HepG2 (cell line): ENCODE measurements at regions not wholly inside any gene's neighbourhood (a gene's known extent, or its start where the extent isn't known, plus 50 kb on each side); places are given as distances from the start of the nearest gene placed in this dataset.

Experiments
- FOXK1 ChIP-seq: sonication (generic); formaldehyde crosslinking; IDR thresholded peaks from 2 replicates; pipeline ENCODE4 v1.4.0; 2020; ENCODE audit warnings: low read depth, missing genetic modification reagents, borderline replicate concordance
- IRF2 ChIP-seq: IDR thresholded peaks from 2 replicates; pipeline ENCODE4 v1.6.1; 2018; ENCODE audit warnings: missing genetic modification reagents, missing compliant biosample characterization
- KDM1A ChIP-seq: IDR thresholded peaks from 2 replicates; pipeline ENCODE4 v1.6.1; 2016; ENCODE audit warnings: missing compliant biosample characterization
- PLRG1 ChIP-seq: fragments of 450-650 bp; conservative IDR thresholded peaks from 2 replicates; pipeline ENCODE4 v1.6.1; 2016
- ZNF274 ChIP-seq: sonication (generic); formaldehyde crosslinking; IDR thresholded peaks from 2 replicates; pipeline ENCODE4 v1.5.1; 2020; ENCODE audit warnings: mild to moderate bottlenecking, missing genetic modification reagents
- ZNF562 ChIP-seq: sonication (generic); formaldehyde crosslinking; IDR thresholded peaks from 2 replicates; pipeline ENCODE4 v1.8.0; 2022; ENCODE audit warnings: missing genetic modification reagents, borderline replicate concordance
- ZNF607 ChIP-seq: sonication (generic); formaldehyde crosslinking; IDR thresholded peaks from 2 replicates; pipeline ENCODE4 v1.5.1; 2020; ENCODE audit warnings: missing genetic modification reagents, mild to moderate bottlenecking, borderline replicate concordance
- ZNF746 ChIP-seq: sonication (generic); formaldehyde crosslinking; IDR thresholded peaks from 2 replicates; pipeline ENCODE4 v1.8.0; 2022; ENCODE audit warnings: mild to moderate bottlenecking, missing genetic modification reagents
- ZNF83 ChIP-seq: sonication (generic); formaldehyde crosslinking; IDR thresholded peaks from 2 replicates; pipeline ENCODE4 v1.4.0; 2020; ENCODE audit warnings: missing genetic modification reagents, mild to moderate bottlenecking, borderline replicate concordance
- TF ChIP-seq, protein P1 (sequence below), 2 experiments: sonication (generic) in 1 of 2; formaldehyde crosslinking in 1 of 2; IDR thresholded peaks; 2 replicates each; pipeline versions ENCODE4 v1.4.0 to v1.6.1; 2016 to 2020; ENCODE audit warnings: borderline replicate concordance in 1 of 2, low read depth in 1 of 2, mild to moderate bottlenecking in 1 of 2, missing genetic modification reagents in 1 of 2
- TF ChIP-seq, protein P2 (sequence below), 2 experiments: fragments of 450-650 bp in 1 of 2; sonication (generic) in 1 of 2; formaldehyde crosslinking; IDR thresholded peaks; 2 replicates each; pipeline versions ENCODE4 v1.5.0 to v1.8.0; 2020 to 2022; ENCODE audit warnings: mild to moderate bottlenecking in 1 of 2, missing genetic modification reagents in 1 of 2
- TF ChIP-seq, protein P3 (sequence below): sonication (generic); formaldehyde crosslinking; IDR thresholded peaks from 2 replicates; pipeline ENCODE4 v1.4.0; 2020; ENCODE audit warnings: missing genetic modification reagents
- TF ChIP-seq, protein P4 (sequence below): sonication (generic); formaldehyde crosslinking; IDR thresholded peaks from 2 replicates; pipeline ENCODE4 v1.5.0; 2020; ENCODE audit warnings: mild to moderate bottlenecking, missing genetic modification reagents, borderline replicate concordance

DNA sequence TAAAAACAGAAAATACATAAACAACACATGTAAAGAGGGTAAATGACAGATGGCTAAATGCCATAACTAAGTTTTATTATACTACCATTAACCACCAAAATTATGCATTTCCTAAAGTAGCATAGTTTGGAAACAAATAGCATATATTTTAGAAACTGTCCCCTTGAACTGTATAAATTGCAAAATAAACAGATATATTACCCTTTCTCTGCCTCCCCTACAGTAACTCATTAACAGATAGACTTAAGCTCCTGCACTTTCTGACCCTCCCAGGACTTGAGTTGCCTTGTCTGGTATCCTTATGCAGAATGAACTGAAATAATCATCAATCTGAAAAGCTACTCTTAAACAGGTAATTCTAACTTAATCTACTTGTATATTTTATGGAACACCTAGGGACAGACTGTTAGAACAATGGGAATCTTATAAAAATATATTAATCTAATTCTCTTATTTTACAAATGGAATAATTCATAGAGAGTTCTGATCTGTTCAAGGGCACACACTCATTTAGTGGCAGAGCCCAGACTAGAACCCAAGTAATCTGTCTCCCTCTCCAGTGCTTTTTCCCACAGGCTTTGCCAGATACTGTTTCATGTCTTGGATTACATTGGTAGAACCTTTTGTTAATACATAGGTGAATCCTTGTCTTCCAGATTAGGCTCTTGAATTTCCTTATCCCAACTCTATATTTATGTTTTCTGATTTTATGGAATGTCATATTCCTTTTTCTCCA lies 50.6 kb upstream of the LOC128125822 start (continued):
- peak; percentile 7; the same call in 1 of the 2 replicates for TF ChIP-seq IRF2
- TF ChIP-seq ZNF607, result no peak
- TF ChIP-seq ZNF746 (CRISPR knock-in tag), result no peak
- TF ChIP-seq, protein P1, sequence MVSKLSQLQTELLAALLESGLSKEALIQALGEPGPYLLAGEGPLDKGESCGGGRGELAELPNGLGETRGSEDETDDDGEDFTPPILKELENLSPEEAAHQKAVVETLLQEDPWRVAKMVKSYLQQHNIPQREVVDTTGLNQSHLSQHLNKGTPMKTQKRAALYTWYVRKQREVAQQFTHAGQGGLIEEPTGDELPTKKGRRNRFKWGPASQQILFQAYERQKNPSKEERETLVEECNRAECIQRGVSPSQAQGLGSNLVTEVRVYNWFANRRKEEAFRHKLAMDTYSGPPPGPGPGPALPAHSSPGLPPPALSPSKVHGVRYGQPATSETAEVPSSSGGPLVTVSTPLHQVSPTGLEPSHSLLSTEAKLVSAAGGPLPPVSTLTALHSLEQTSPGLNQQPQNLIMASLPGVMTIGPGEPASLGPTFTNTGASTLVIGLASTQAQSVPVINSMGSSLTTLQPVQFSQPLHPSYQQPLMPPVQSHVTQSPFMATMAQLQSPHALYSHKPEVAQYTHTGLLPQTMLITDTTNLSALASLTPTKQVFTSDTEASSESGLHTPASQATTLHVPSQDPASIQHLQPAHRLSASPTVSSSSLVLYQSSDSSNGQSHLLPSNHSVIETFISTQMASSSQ (IDR thresholded peaks at IDR 0.05; ENCODE audit: low read depth), result peak; percentile 81; the same call in 1 of the 2 replicates
- TF ChIP-seq, protein P1 (CRISPR knock-in tag; IDR thresholded peaks at IDR 0.05; ENCODE audit: borderline replicate concordance), result peak; percentile 29; the same call in 1 of the 2 replicates
- no peak for TF ChIP-seq ZNF274
- no peak for TF ChIP-seq ZNF562 (CRISPR knock-in tag)
- no peak for TF ChIP-seq PLRG1
- TF ChIP-seq, protein P2, sequence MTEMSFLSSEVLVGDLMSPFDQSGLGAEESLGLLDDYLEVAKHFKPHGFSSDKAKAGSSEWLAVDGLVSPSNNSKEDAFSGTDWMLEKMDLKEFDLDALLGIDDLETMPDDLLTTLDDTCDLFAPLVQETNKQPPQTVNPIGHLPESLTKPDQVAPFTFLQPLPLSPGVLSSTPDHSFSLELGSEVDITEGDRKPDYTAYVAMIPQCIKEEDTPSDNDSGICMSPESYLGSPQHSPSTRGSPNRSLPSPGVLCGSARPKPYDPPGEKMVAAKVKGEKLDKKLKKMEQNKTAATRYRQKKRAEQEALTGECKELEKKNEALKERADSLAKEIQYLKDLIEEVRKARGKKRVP (CRISPR knock-in tag; IDR thresholded peaks at IDR 0.05), result peak in 1 of 2 experiments; percentile 16; a peak in 1 of 4 replicates
- TF ChIP-seq, protein P3, sequence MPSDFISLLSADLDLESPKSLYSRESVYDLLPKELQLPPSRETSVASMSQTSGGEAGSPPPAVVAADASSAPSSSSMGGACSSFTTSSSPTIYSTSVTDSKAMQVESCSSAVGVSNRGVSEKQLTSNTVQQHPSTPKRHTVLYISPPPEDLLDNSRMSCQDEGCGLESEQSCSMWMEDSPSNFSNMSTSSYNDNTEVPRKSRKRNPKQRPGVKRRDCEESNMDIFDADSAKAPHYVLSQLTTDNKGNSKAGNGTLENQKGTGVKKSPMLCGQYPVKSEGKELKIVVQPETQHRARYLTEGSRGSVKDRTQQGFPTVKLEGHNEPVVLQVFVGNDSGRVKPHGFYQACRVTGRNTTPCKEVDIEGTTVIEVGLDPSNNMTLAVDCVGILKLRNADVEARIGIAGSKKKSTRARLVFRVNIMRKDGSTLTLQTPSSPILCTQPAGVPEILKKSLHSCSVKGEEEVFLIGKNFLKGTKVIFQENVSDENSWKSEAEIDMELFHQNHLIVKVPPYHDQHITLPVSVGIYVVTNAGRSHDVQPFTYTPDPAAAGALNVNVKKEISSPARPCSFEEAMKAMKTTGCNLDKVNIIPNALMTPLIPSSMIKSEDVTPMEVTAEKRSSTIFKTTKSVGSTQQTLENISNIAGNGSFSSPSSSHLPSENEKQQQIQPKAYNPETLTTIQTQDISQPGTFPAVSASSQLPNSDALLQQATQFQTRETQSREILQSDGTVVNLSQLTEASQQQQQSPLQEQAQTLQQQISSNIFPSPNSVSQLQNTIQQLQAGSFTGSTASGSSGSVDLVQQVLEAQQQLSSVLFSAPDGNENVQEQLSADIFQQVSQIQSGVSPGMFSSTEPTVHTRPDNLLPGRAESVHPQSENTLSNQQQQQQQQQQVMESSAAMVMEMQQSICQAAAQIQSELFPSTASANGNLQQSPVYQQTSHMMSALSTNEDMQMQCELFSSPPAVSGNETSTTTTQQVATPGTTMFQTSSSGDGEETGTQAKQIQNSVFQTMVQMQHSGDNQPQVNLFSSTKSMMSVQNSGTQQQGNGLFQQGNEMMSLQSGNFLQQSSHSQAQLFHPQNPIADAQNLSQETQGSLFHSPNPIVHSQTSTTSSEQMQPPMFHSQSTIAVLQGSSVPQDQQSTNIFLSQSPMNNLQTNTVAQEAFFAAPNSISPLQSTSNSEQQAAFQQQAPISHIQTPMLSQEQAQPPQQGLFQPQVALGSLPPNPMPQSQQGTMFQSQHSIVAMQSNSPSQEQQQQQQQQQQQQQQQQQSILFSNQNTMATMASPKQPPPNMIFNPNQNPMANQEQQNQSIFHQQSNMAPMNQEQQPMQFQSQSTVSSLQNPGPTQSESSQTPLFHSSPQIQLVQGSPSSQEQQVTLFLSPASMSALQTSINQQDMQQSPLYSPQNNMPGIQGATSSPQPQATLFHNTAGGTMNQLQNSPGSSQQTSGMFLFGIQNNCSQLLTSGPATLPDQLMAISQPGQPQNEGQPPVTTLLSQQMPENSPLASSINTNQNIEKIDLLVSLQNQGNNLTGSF, result no peak
- TF ChIP-seq, protein P4, sequence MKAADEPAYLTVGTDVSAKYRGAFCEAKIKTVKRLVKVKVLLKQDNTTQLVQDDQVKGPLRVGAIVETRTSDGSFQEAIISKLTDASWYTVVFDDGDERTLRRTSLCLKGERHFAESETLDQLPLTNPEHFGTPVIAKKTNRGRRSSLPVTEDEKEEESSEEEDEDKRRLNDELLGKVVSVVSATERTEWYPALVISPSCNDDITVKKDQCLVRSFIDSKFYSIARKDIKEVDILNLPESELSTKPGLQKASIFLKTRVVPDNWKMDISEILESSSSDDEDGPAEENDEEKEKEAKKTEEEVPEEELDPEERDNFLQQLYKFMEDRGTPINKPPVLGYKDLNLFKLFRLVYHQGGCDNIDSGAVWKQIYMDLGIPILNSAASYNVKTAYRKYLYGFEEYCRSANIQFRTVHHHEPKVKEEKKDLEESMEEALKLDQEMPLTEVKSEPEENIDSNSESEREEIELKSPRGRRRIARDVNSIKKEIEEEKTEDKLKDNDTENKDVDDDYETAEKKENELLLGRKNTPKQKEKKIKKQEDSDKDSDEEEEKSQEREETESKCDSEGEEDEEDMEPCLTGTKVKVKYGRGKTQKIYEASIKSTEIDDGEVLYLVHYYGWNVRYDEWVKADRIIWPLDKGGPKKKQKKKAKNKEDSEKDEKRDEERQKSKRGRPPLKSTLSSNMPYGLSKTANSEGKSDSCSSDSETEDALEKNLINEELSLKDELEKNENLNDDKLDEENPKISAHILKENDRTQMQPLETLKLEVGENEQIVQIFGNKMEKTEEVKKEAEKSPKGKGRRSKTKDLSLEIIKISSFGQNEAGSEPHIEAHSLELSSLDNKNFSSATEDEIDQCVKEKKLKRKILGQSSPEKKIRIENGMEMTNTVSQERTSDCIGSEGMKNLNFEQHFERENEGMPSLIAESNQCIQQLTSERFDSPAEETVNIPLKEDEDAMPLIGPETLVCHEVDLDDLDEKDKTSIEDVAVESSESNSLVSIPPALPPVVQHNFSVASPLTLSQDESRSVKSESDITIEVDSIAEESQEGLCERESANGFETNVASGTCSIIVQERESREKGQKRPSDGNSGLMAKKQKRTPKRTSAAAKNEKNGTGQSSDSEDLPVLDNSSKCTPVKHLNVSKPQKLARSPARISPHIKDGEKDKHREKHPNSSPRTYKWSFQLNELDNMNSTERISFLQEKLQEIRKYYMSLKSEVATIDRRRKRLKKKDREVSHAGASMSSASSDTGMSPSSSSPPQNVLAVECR (CRISPR knock-in tag), result no peak
- no peak for TF ChIP-seq KDM1A (CRISPR knock-in tag)
- TF ChIP-seq FOXK1 (CRISPR knock-in tag), result no peak; the same call in 1 of the 2 replicates
- no peak for TF ChIP-seq ZNF83
